ENCODE measurements at regions not wholly inside any gene's neighbourhood (a gene's known extent, or its start where the extent isn't known, plus 50 kb on each side); places are given as distances from the start of the nearest gene placed in this dataset.

- TF ChIP-seq USF2 (CRISPR knock-in tag; IDR thresholded peaks at IDR 0.05), result no peak
- TF ChIP-seq CTCF (IDR thresholded peaks at IDR 0.05), result no peak
- no peak for TF ChIP-seq CREM (CRISPR knock-in tag; IDR thresholded peaks at IDR 0.05)
- no peak for TF ChIP-seq GABPB1 (CRISPR knock-in tag; IDR thresholded peaks at IDR 0.05)
- TF ChIP-seq HMGXB4 (CRISPR knock-in tag; IDR thresholded peaks at IDR 0.05), result no peak
- TF ChIP-seq GTF2I (CRISPR knock-in tag; conservative IDR thresholded peaks at IDR 0.05), result no peak
Observed at GRCh38 chr12:46983393-46983793, 96.0 kb upstream of the PCED1B start.

All from WTC11 (cell line).